NCI-H2196 treated with DMSO at 0.1 percent for 48 hours (cell line): ENCODE measurements at regions not wholly inside any gene's neighbourhood (a gene's known extent, or its start where the extent isn't known, plus 50 kb on each side); places are given as distances from the start of the nearest gene placed in this dataset.
"Not testable (repeated sequence)": the region's sequence is repeated elsewhere in the genome, so short reads cannot be mapped to it uniquely, and the experiment has no call there.

Experiments
- DNase-seq: peaks from one replicate; lab custom pipeline; 2025; ENCODE audit not compliant: unreplicated experiment; lab: John Stamatoyannopoulos, UW

DNA sequence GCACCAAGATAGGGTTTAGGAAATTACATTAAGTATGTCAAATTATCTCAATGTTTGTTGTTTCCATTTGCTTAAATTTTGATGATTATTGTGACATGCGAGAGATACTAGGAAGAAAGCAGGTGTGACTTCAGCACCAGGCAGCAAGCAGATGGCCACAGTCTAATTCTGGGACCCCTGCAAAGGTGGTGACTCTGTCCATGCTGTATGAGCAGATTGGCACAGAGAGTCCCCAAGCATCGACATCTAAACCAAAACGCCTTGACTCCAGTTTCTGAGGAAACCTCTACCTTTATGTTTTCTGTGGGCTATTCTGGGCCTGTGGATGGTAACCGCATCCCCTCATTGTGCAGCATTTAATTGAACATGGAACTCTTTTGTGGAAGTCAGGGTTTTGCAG lies 670.1 kb upstream of the TMEM132C start:
- no peak for DNase-seq

DNA sequence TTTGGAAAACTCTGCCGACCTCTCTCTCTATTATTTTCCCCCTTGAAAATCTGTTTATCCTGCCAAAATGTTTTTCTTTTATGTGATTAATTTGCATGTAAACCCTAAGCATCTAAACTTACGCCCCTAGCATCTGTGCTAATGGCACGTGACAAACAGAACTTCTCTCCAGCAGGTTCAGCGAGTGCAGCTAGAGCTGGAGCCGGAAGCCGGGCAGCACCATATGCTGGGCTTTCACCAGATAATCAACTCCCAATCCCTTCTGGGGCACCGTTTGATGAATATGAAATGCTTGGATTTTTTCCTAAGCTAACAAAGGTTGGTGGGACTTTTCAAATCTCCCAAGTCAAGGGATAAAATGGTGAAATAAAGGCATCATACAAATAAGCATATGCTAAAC lies 667.5 kb upstream of the TMEM132C start:
- no peak for DNase-seq

DNA sequence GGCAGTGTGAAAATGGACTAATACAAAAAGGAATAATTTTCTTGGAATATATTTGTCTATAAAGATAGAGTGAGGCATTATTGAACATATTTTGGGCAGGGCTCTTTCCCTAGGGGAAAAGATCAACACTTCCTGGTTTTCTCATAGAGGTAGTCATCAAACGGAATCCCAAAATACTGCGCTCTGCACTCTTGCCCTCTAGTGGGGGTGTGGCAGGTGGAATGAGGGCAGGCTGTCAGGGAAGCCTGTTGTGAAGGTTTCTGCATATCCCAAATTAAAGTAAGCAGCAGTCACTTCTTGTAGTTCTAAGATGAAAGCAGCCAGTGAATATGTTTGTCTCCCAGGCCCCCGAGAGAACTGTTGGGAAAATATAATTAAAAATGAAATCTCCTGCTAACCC lies 666.8 kb upstream of the TMEM132C start:
- DNase-seq, result no peak

DNA sequence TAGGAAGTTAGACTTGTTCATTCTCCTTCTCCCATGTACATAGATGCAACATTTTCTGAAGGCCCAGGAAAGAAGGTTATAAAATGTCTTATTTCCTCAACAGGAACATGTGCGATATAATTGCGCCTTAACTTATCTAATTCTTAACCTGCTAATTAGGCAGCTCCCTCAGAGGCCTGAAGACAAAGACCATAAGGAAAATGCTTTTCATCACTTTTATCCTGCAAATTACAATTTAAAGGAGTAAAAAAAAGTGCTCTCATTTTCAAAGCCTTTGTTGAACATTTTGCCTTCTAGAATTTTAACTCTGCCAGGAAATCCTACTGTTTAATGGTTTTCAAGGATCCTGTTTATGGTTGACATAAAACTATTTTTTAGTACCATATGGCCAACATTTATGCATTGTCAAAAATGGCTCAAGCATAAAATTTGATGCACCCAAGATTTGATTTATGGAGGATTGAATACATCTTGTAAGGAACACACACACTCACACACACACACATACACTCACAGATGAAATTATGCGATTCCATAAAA lies 660.4 kb upstream of the TMEM132C start:
- DNase-seq, result no peak

DNA sequence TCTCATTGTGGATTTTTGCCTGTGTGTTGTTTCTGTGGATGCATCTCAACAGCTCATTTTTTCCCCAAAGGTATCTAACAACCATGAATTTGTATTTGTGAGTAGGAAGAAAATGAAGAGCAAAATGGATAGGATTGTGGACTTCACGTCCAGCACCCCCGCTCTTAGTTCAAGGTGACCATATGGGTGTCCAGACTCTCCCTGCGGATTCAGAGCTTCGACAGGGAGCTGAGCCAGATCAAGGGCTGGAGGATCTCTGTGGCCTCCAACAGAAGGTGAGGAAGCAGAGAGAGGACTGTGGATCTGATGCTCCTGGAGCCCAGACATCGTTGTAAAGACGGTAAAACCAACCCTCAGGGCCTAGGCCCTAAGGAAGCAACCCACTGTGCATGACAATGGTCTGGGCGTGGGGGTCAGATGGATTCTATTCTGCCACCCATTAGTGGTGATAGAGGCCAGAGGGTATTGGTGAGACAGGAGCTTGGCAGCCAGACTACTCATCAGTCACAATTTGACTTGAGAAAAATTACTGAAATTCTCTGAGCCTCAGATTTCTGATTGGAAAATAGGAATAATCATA lies 659.7 kb upstream of the TMEM132C start:
- DNase-seq, result no peak

DNA sequence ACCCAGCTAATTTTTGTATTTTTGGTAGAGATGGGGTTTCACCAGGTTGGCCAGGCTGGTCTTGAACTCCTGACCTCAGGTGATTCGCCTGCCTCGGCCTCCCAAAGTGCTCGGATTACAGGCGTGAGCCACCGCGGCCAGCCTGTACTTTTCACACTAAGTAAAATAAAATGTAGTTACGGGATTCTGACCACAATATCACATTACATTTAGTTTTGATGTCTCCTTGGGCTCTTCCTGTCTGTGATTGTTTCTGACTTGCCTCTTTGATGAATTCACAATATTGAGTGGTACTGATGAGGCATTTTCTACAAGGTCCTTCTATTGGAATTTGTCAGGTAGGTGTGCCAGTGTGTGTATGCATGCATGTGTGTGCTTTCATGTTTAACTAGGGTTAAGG lies 658.6 kb upstream of the TMEM132C start:
- DNase-seq, result not testable (repeated sequence)

DNA sequence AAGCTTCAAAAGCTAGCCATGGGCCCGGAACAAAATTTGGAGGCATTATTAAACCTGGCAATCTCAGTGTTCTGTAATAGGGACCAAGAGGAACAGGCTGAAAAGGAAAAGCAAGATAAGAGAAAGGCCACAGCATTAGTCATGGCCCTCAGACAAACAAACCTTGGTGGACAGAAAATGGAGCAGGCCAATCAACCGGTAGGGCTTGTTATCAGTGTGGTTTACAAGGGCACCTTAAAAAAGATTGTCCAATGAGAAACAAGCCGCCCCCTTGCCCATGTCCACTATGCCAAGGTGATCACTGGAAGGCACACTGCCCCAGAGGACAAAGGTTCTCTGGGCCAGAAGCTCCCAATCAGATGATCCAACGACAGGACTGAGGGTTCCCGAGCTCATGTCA lies 653.9 kb upstream of the TMEM132C start:
- DNase-seq, result no peak

DNA sequence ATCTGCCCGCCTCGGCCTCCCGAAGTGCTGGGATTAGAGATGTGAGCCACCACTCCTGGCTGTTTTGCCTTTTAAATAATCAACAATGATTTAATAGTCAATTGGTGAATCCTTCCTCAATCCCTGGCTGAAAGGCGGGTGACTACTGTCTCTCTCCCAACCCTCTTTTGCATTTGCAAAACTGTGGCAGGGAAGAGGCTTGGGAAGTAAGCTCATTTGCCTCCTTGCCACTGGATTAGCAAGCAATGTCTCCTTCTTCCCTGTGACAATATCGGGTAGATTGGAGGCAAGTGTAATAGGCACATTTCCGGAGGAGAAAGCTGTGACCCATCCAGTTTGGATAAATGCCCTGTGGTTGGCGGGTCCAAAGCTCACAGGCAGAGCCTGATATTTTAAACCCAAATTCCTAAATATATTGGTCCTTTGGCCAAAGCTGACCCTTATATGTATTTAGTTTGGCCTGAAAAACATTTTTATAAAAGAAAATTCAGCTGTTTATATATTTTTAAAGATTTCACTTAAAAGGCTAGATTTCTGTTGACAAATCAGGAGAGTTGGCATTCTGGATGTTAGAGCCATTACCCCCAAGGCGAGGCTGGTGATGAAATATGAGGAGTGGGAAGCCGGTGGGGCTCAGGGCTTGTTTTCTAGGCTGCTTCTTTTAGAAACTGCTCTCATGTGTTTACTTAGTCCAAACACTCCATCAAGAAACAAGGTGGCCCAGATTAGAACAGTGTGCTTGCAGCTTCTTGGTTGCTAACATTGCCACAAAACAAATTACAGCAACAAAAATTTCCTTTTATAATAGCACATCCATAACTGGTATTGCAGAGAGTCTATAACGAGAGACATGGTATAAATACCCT lies 646.9 kb upstream of the TMEM132C start:
- DNase-seq, result no peak

DNA sequence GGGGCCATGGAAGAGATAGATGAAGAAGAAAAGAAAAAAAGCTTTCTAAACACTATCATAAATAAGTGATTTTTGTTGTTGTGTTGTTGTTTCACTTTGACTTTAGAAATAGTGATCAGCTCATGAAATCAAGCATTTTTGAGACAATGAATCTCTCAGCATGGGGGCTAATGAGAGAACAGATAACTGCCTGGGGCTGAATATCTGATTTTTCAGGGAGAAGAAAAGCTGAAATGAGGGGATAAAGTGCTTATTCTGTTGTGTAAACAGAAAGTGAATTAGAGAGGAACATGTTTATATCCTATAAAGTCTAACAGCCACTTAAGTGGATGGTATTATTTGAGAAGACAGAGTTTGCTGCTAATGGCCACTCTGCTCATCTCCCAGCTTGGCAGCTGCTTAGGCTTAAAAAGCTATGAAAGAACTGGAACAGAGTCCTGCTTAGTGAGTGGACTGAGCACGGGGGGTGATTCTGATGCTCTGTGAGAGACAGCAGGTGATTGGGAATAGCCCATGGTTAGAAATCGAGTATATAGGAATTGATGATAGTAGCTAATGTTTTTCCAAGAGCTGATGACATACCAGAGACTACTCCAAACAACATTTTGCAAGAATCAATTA lies 646.1 kb upstream of the TMEM132C start:
- no peak for DNase-seq

DNA sequence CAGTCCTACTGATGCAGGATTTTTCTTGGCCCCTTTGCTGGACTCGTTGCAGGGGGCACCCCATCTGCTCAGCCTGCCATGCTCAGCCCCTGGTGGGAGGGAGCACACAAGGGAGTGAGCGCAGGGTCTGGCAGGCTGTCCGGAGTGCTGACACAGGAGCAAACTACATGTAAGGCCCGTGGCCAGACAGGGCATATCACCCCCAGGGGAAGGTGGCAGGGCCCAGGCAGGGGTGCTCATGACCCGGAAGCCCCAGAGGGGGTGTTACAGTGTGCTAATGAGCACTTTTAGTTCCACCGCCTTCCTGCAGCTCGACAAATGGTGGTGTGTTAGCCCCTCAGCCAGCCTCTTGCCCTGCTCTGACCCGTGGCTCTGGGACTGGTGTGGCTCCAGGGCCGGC lies 645.6 kb upstream of the TMEM132C start:
- DNase-seq, result no peak

DNA sequence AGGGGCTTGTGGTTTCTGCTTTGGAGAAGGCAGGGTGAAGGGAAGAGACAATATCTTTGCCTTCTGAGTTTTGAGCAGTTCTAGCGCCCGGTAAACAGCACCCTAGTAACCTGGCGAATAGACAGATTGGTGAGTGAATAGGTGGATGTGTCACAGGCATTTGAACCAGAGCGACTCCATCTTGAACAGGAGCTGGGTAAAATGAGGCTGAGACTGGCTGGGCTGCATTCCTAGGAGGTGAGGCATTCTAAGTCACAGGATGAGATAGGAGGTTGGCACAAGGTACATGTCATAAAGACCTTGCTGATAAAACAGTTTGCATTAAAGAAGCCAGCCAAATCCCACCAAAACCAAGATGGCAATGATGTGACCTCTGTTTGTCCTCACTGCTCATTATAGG lies 643.6 kb upstream of the TMEM132C start:
- DNase-seq, result no peak

DNA sequence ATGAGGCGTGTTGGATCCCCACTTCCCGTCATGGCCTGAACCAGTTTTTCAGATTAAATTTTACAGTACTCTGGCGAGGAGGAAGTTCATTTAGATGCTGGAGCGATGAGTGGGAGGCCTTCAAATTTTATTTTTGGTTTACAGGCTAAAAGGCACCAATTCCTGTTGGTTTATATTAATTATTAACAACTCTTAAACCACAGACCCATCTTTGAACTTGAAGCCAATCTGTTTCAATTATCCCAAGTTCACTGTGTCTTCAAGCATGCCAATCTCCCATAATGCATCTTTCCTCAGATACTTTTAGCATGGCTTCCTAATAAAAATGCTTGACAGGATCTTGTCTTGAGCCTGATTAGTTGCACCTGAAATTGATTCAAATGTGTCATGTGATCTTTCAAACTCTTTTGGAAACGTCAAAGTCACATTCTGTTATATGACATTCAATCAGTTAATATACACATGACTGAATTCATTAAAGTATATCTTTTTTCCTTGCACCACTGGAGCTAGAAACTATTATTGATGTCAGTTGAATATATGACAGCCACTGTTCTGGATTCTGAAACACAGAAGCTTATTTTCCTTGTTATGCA lies 641.7 kb upstream of the TMEM132C start:
- no peak for DNase-seq

DNA sequence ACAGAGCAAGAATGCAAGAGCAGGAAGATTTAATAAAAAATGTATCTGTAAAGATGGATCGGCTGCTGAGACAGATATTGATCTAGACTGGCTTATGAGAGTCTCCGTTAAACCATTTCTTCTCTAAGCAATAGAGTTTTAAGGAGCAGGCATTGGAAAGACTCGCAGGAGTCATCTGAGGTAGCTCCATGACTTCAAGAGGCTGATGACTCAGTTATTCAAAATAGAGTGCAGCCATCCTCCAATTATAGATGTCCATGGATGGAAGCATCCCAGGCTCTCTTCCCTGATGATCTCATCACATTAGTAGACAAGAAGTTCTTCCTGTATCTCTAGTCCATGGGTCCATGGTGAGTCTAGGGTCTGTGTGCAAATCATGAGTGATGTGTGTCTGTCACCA lies 638.3 kb upstream of the TMEM132C start:
- DNase-seq, result no peak

DNA sequence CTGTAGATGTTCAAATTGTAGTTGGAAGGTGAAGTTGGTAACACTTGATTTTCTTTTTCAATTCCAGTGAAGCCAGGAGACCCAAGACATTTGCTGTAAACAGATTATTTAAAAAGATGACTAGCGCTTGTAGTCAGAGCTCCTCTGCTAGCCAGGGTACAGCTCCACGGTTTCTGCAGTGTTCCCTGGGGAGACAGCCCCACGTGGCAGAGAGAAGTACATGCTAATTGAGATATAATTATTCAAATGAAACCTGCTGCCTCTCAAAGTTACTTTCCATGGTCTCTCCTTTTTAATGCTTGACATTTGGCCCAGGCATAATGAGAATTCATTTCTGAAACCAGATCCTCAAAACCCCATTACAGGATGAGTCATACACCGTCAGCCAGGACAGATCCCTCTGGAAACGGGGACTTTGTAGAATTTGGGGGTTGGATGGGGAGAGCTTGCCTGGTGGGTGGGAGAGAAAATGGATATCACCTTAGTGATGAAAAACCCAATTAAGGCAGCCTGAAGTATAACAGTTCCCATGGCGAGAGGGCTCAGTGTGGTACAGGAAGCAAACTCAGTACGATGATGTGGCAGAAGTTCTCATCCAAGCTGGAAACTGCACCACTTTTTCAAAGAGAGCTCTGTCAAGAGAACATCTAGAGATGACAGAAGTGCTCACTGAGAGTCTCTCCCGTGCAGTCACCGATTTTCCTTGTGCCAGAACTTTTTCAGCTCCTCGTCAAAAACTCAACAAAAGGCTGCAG lies 637.7 kb upstream of the TMEM132C start:
- DNase-seq, result peak; percentile 6

DNA sequence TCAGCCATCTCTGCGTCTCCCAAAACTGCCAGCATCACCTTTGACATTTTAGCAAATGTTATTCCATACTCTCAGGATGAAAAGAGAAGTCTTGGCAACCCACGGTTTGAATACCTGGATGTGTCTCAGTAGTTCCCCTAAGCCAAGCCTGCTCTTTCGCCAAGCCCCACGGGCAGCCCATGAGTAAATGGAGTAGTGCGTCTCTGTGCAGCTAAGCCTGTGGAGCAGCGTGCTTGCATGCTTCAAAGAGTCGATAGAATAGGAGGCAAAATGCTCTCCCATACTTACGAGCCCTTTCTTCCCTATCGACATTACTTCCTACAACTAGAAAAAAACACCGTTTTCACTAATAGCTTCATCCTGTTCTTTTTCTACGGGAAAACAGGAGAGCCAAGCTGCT lies 634.5 kb upstream of the TMEM132C start:
- no peak for DNase-seq

DNA sequence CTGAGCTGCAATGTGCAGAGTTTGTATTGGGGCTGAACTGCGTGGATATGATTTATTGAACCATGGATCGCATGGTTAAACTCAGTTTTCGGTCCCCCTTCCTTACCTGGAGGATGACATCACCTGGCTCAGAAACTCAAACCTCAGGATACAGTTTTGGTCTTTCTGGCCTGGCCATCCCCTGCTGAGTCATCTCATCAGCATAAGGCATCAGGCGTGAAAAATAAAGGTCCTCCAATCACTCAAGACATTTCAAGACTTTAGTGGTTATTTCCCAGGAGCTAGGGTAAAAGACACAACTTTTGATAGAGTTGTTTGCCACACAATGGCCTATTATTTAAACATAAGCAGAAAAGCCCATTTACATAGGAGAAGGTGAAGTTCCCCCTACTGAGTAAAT lies 631.1 kb upstream of the TMEM132C start:
- no peak for DNase-seq

DNA sequence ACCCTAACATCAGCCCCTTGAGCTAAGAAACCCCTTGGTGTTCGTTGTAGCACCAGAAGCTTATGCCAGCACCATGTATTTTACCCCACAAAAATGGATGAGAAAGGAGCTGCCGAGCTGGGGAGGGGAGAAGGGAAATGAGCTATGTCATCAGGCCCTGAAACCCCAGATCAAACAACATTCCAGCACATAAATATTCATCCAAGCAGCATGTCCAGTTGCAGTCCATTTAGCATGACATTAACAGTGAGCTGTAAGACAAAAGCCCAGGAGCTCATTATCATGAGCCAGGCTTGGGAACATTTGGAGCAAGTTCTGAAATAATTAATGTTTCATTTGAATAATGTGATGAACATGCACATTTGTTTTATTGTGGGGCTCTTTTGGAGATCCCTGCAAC lies 630.1 kb upstream of the TMEM132C start:
- no peak for DNase-seq

DNA sequence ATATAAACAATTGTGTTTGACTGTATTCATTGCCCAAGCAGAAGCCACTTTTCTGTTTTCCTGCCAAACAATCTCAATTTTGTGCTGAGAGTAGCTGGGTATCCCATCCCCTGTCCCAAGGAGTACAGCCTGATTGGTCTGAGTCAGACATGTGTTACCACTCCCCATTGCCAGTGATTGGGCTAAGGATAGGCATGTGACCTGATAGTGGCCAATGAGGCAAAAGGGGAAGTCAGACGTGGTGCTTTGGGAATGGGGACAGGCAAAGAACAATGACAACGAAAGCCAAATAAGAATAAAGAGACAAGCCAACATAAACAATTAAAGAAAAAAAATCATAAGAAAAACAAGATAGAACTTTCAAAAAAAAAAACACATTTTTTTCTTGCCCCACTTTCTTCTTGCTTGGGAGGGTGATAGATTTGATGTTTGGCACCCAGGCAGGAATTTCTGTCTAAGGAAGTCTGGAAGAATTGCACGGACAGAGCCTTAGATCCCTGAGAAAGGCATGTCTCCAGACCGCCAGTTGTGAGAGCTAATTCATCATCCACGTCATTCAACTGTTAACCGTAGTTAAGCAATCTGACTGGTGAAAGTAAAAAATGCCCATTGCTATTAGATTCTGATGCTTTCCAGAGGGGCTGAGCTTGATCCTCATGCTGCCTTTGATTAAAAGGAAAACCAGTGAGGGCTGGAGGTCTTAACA lies 626.6 kb upstream of the TMEM132C start:
- DNase-seq, result no peak

DNA sequence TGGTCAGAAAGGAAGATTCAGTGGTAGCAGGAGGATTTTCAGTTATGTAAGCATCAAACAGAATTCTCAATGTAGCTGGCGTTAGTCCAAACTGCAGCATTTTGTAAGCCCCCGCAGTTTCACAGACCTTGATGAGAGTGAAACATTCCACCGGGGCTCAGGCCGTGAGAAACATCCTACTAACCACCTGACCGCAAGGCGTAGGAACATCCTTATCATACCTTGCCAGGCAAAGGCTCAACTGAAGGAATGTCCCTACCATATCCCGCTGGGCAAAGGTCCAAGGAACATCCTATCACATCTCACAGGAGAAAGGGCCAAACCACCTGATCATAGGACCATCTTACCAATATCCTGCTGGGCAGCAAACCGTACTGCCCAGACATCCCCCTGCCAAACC lies 624.8 kb upstream of the TMEM132C start:
- no peak for DNase-seq

DNA sequence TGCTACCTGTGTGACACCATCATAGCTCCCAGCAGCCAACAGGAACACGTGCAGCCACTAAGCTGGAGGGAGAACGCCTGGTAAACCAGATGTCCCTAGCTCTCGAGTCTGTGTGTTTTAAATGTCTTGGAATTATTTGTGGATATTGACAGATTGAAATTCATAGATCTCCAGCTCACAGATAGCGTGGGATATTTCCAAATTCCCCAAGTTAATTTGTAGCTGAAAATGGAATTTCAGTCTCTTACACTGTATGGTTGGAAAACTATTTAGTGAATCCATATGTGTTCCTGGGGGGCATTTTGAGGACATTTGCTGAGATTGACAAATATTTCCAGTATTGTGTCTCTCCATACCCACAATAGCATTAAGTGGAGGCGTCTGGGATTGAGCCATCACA lies 618.6 kb upstream of the TMEM132C start:
- DNase-seq, result no peak
